ENCODE measurements at regions not wholly inside any gene's neighbourhood (a gene's known extent, or its start where the extent isn't known, plus 50 kb on each side); places are given as distances from the start of the nearest gene placed in this dataset.

- H3K4me2 ChIP-seq = no peak overlapping the region
- H4K20me1 ChIP-seq (ENCODE audit: insufficient read depth) = no peaks in the 10 kb centered on the region
- ChIA-PET POLR2A (no interaction called here), CTCF (no interaction called here)
- no peak overlapping the region for H3K4me3 ChIP-seq (ENCODE audit: low read depth in 2 of 2, low read length in 1 of 2)
- no peak overlapping the region for H3K9ac ChIP-seq
- H3K9me3 ChIP-seq = no peaks in the 10 kb centered on the region
- no peak overlapping the region for H2AFZ ChIP-seq (ENCODE audit: low read depth)
- H3F3A ChIP-seq (replicated peaks; ENCODE audit: insufficient read depth) = no peaks in the 10 kb centered on the region
- no peak for DNase-seq
- no peaks in the 10 kb centered on the region for H3K79me2 ChIP-seq (ENCODE audit: insufficient read depth)
- H3K27me3 ChIP-seq (ENCODE audit: insufficient read depth) = no peaks in the 10 kb centered on the region
- no peaks in the 10 kb centered on the region for H3K36me3 ChIP-seq (replicated peaks in 1 of 2; ENCODE audit: control insufficient read depth in 1 of 2, insufficient read depth in 2 of 2, low read length in 1 of 2)
- TF ChIP-seq, protein P1, sequence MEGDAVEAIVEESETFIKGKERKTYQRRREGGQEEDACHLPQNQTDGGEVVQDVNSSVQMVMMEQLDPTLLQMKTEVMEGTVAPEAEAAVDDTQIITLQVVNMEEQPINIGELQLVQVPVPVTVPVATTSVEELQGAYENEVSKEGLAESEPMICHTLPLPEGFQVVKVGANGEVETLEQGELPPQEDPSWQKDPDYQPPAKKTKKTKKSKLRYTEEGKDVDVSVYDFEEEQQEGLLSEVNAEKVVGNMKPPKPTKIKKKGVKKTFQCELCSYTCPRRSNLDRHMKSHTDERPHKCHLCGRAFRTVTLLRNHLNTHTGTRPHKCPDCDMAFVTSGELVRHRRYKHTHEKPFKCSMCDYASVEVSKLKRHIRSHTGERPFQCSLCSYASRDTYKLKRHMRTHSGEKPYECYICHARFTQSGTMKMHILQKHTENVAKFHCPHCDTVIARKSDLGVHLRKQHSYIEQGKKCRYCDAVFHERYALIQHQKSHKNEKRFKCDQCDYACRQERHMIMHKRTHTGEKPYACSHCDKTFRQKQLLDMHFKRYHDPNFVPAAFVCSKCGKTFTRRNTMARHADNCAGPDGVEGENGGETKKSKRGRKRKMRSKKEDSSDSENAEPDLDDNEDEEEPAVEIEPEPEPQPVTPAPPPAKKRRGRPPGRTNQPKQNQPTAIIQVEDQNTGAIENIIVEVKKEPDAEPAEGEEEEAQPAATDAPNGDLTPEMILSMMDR (IDR thresholded peaks at IDR 0.05) = no peak
- TF ChIP-seq RXRA (IDR thresholded peaks at IDR 0.05; ENCODE audit: borderline replicate concordance, low read depth) = no peak
- TF ChIP-seq, protein P2, sequence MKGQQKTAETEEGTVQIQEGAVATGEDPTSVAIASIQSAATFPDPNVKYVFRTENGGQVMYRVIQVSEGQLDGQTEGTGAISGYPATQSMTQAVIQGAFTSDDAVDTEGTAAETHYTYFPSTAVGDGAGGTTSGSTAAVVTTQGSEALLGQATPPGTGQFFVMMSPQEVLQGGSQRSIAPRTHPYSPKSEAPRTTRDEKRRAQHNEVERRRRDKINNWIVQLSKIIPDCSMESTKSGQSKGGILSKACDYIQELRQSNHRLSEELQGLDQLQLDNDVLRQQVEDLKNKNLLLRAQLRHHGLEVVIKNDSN (IDR thresholded peaks at IDR 0.05; ENCODE audit: borderline replicate concordance, low read depth) = no peak
- TF ChIP-seq, protein P3, sequence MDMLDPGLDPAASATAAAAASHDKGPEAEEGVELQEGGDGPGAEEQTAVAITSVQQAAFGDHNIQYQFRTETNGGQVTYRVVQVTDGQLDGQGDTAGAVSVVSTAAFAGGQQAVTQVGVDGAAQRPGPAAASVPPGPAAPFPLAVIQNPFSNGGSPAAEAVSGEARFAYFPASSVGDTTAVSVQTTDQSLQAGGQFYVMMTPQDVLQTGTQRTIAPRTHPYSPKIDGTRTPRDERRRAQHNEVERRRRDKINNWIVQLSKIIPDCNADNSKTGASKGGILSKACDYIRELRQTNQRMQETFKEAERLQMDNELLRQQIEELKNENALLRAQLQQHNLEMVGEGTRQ (IDR thresholded peaks at IDR 0.05; ENCODE audit: borderline replicate concordance, low read depth, low read length) = no peak
- TF ChIP-seq FOSL2 (IDR thresholded peaks at IDR 0.05; ENCODE audit: borderline replicate concordance, low read depth) = no peak
- TF ChIP-seq JUND (IDR thresholded peaks at IDR 0.05) = no peak
- no peak for TF ChIP-seq EZH2phosphoT487 (IDR thresholded peaks at IDR 0.05; ENCODE audit: borderline replicate concordance, low read depth)
- TF ChIP-seq GABPA (IDR thresholded peaks at IDR 0.05; ENCODE audit: low read depth) = no peak
- TF ChIP-seq NFIC (IDR thresholded peaks at IDR 0.05; ENCODE audit: borderline replicate concordance) = no peak
- no peak for TF ChIP-seq REST (IDR thresholded peaks at IDR 0.05; ENCODE audit: low read depth, low read length)
- 19% methylated on average over 2 of the region's 2 CpGs for WGBS (ENCODE audit: low lambda C conversion rate)
- no peaks in the 10 kb centered on the region for H3K9me2 ChIP-seq
- no peak overlapping the region for H3K27ac ChIP-seq (ENCODE audit: low read depth in 2 of 2, low read length in 1 of 2)
- no peaks in the 10 kb centered on the region for H3K4me1 ChIP-seq (ENCODE audit: control insufficient read depth in 1 of 2, insufficient read depth in 2 of 2, low read depth in 1 of 2, low read length in 1 of 2)
These were observed 550.9 kb downstream of the CHSY3 start for GRCh38 chr5:130455175-130455574.

DNA sequence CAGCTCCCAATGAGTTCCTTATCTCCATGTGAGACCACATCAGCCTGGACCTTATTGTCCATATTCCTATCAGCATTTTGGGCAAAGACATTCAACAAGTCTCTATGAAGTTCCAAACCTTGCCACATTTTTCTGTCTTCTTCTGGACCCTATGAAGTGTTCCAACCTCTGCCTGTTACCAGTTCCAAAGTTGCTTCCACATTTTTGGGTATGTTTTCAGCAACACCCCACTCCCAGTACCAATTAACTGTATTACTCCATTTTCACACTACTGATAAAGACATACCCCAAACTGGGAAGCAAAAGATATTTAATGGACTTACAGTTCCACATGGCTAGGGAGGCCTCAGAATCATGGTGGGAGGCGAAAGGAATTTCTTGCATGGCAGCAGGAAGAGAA lies 548.5 kb downstream of the CHSY3 start:
- Histone ChIP-seq H3K36me3 (replicated peaks in 1 of 2; ENCODE audit: control insufficient read depth in 1 of 2, insufficient read depth in 2 of 2, low read length in 1 of 2) (no peaks in the 10 kb centered on the region), H3K9me2 (no peaks in the 10 kb centered on the region), H3K79me2 (ENCODE audit: insufficient read depth) (no peaks in the 10 kb centered on the region), H3K4me3 (ENCODE audit: low read depth in 2 of 2, low read length in 1 of 2) (no peak overlapping the region), H2AFZ (ENCODE audit: low read depth) (no peak overlapping the region), H4K20me1 (ENCODE audit: insufficient read depth) (no peaks in the 10 kb centered on the region), H3F3A (replicated peaks; ENCODE audit: insufficient read depth) (no peaks in the 10 kb centered on the region), H3K27ac (ENCODE audit: low read depth in 2 of 2, low read length in 1 of 2) (no peak overlapping the region), H3K4me1 (ENCODE audit: control insufficient read depth in 1 of 2, insufficient read depth in 2 of 2, low read depth in 1 of 2, low read length in 1 of 2) (no peaks in the 10 kb centered on the region), H3K27me3 (ENCODE audit: insufficient read depth) (no peaks in the 10 kb centered on the region), H3K9me3 (no peaks in the 10 kb centered on the region), H3K9ac (no peak overlapping the region), H3K4me2 (no peak overlapping the region)
- ChIA-PET POLR2A (no interaction called here), CTCF (no interaction called here)
- no peak for DNase-seq
- 17% methylated on average over 1 of the region's 1 CpG for WGBS (ENCODE audit: low lambda C conversion rate)
- TF ChIP-seq SMC3 (IDR thresholded peaks at IDR 0.05; ENCODE audit: low read depth, low read length) (no peak), JUND (IDR thresholded peaks at IDR 0.05) (no peak), REST (IDR thresholded peaks at IDR 0.05; ENCODE audit: low read depth, low read length) (no peak), NFIC (IDR thresholded peaks at IDR 0.05; ENCODE audit: borderline replicate concordance) (no peak)
- TF ChIP-seq, protein P1 (IDR thresholded peaks at IDR 0.05) = no peak
